ENCODE measurements at regions not wholly inside any gene's neighbourhood (a gene's known extent, or its start where the extent isn't known, plus 50 kb on each side); places are given as distances from the start of the nearest gene placed in this dataset.

GRCh38 chr5:7018601-7019000 is 305.4 kb downstream of the TENT4A start:
- no peak overlapping the region for H4K8ac ChIP-seq (replicated peaks; ENCODE audit: insufficient read length, low read depth, low read length)

More at GRCh38 chr5:7018601-7019000, 305.4 kb downstream of the TENT4A start:
- H3K27me3 Mint-ChIP-seq (ENCODE audit: low read depth), result peaks cover 2% of the 10 kb centered on the region
- Histone ChIP-seq H2BK120ac (ENCODE audit: low read depth, low read length, poor library complexity, severe bottlenecking) (no peak overlapping the region), H3K9ac (ENCODE audit: extremely low read depth, insufficient read length, low read length) (no peak overlapping the region), H3K56ac (ENCODE audit: insufficient read length, low read depth, low read length) (no peak overlapping the region), H3K4me2 (ENCODE audit: insufficient read depth, insufficient read length, low read length) (no peak overlapping the region), H4K5ac (ENCODE audit: insufficient read length, low read depth, low read length) (no peak overlapping the region), H3K4ac (ENCODE audit: low read depth, low read length) (no peak overlapping the region), H3K27ac (ENCODE audit: insufficient read length, low read depth, low read length) (no peak overlapping the region), H4K91ac (ENCODE audit: insufficient read length, low read depth, low read length) (no peak overlapping the region), H3K4me1 (ENCODE audit: insufficient read depth, low read length) (no peaks in the 10 kb centered on the region), H3K79me1 (ENCODE audit: insufficient read depth, low read depth, low read length, poor library complexity, severe bottlenecking) (no peaks in the 10 kb centered on the region), H4K20me1 (ENCODE audit: control insufficient read depth, insufficient read depth, insufficient read length) (no peaks in the 10 kb centered on the region), H3K23me2 (ENCODE audit: insufficient read length, low read depth, low read length, poor library complexity, severe bottlenecking) (no peaks in the 10 kb centered on the region), H3K79me2 (ENCODE audit: insufficient read depth, low read length) (no peaks in the 10 kb centered on the region), H2AFZ (ENCODE audit: low read length) (no peak overlapping the region), H2BK12ac (ENCODE audit: insufficient read length, low read depth, low read length) (no peak overlapping the region), H3K9me3 (ENCODE audit: control insufficient read depth, low read depth, low read length) (peaks cover 20% of the 10 kb centered on the region), H3T11ph (ENCODE audit: low read length) (no peak overlapping the region), H3K18ac (ENCODE audit: insufficient read length, low read depth, low read length) (no peak overlapping the region), H3K14ac (ENCODE audit: insufficient read depth, low read length) (no peak overlapping the region), H2BK5ac (ENCODE audit: insufficient read length, low read length) (no peak overlapping the region), H3K27me3 (ENCODE audit: insufficient read depth, low read length) (no peaks in the 10 kb centered on the region), H2BK20ac (ENCODE audit: low read depth, low read length, poor library complexity, severe bottlenecking) (no peak overlapping the region), H2BK15ac (ENCODE audit: low read depth, low read length) (no peak overlapping the region), H2AK5ac (ENCODE audit: insufficient read length, low read length) (no peak overlapping the region), H3K23ac (ENCODE audit: insufficient read length, low read depth, low read length) (no peak overlapping the region)
- no peak overlapping the region for H3K27ac Mint-ChIP-seq
- TF ChIP-seq CTCF (conservative IDR thresholded peaks at IDR 0.05), result peak; percentile 41
- H3K4me1 Mint-ChIP-seq, result peaks cover 0 to 15% of the 10 kb centered on the region in 2 experiments; a peak in 2 of 4 replicates
- peaks cover 0 to 21% (median 9%) of the 10 kb centered on the region in 3 experiments; a peak in 4 of 7 replicates for H3K36me3 Mint-ChIP-seq (ENCODE audit: insufficient read depth in 1 of 3, low read depth in 3 of 3)
- H3K9me3 Mint-ChIP-seq, result peaks cover 22 to 23% of the 10 kb centered on the region in 2 experiments
- DNase-seq, result no peak
- no peak overlapping the region for H3K4me3 Mint-ChIP-seq

Data from H9 (cell line).